ENCODE measurements at regions not wholly inside any gene's neighbourhood (a gene's known extent, or its start where the extent isn't known, plus 50 kb on each side); places are given as distances from the start of the nearest gene placed in this dataset.
"Not testable (repeated sequence)": the region's sequence is repeated elsewhere in the genome, so short reads cannot be mapped to it uniquely, and the experiment has no call there.

DNA sequence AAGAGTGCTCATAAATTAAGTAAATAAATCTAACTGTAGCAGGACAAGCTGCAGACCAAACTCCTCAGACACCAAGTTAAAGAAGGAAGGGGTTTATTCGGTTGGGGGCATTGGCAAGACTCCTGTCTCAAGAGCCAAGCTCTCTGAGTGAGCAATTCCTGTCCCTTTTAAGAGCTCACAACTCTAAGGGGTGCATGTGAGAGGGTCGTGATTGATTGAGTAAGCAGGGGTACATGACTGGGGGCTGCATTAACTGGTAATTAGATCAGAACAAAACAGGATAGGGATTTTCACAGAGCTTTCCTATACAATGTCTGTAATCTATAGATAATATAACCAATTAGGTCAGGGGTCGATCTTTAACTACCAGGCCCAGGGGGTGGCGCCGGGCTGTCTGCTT lies 318.1 kb upstream of the TECRL start:
- DNase-seq (ENCODE audit: low spot score) = not testable (repeated sequence)

DNA sequence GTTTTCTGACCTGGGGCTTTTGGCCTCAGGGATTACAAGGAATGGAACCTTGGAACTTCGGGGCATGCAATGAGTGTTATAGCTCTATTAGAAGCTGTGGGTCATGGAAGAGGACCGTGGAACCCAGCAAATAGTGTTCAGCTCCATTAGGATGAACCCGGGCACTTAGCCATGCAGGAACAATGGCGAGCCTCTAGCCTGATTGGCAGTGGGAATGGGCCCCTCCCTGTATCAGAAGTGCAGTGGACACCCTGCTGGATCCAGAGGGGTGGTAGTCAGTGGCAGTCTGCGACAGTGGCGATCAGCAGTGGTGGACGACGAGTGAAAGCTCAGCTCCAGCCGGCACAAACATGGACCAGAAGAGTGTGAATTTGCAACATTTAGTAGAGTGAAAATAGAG lies 315.4 kb upstream of the TECRL start:
- DNase-seq (ENCODE audit: low spot score) = no peak

DNA sequence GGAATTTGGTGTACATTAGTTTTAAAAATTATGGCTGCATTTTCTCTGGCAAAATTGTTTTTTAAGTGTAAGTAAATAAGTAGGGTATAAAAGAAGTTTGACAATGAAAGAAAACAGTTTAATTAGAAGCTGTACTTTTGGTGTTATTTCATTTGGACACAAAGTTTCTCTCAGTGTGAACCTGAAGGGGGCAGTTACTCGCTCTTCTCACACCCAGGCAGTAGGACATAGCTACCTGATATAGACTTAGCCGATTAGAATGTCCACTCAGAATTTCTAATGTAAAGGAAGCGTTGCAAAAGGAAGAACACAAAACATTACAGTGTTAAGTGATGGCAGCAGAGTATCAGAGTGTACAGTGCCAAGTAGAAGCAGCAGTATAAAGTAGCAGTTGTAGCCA lies 311.9 kb upstream of the TECRL start:
- no peak for DNase-seq (ENCODE audit: low spot score)

DNA sequence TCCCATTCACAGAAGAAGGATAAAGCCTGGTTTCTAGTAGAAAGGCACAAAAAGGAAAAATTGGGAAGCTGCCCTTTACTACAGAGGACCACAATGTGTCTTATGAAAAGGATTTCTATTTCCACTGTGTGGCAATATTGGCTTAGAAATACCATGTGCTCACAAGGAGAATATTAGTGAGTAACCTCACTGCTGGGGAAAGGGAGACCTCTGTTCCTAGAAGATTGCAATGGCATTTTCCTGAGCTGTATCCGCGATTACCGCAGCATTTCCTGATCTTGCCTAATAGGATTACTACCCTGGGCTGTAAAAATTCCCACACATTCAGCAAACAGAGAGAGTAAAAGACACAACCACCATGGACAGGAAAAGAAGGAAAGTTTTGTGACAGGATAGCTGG lies 308.8 kb upstream of the TECRL start:
- DNase-seq (ENCODE audit: low spot score) = no peak

DNA sequence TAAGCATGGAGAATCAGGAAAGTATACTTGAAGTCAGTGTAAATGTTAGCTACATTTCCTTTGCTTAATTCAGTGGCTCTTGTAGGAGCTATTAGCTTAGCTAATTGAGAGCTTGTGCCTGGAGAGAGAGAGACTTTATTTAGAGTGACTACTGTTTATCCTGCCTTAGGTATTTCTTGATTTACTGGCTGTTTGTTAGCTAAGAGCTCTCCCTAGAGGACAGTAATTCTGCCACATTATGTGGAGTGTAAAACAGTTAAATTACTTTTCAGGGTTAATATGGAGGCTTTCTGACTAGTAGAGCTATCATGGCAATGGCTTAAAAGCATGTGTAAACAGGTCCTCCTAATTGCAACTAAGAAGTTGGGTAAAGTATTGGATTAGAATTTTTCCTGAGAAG lies 306.5 kb upstream of the TECRL start:
- no peak for DNase-seq (ENCODE audit: low spot score)

DNA sequence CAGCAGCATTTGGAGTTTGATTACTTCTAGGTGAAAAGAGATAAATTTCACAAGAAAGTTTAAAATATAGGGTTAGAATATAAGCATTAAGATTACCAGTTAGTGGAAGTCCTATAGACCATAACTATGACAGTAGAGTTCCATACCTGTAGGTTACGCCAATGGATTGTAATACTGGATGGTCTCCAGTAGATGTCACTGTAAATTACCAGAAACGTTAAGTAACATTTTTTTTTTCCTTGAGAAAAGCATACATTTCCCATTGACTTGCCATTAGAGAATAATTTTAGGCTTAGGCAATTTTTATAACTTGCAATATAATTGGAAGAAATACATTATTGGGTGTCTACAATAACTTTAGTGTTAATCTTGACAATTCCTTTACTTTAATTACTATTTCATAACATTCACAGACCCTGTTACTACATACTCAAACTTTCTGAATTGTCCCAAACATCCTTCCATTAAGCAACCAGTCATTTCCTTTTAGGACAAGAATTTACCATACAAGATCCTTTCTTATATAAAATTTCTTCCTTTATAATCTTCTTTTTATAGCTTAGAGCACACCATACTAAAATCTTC lies 304.1 kb upstream of the TECRL start:
- no peak for DNase-seq (ENCODE audit: low spot score)

DNA sequence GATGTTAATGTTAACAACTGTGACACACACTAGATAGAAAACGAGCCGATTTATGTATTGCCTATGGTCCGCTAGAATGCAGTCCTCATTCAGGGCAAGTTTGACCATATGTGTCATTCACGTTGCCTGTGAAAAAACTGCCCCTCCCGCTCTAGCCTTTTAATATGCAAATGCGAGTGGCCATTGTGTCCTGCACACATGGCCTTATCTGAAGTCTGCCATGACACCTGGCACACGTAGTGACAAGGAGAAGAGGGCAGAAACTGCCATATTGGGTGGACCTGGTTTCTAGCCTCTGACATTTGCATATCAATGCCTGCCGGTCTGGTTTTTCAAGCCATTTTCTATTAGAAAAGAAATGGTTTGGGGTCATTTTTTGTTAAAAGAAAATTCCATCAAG lies 303.3 kb upstream of the TECRL start:
- no peak for DNase-seq (ENCODE audit: low spot score)

DNA sequence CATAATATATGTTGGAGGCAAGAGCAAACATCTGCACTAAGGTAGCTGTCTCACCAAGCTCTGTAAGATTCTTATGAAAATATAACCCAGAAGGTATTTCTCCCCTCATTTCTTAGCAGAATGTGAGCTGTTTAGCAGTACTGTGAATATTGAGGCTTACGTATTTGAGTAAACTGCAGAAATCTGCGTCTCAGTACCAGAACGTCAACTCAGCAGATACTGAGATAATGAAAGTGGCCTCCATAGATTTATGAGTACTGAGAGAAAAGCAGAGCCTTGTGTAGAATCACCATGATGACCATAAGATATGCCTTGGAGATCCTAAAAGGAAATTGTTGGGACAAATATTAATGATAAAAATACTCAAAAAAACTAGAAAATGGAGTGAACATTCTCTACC lies 296.7 kb upstream of the TECRL start:
- no peak for DNase-seq (ENCODE audit: low spot score)

DNA sequence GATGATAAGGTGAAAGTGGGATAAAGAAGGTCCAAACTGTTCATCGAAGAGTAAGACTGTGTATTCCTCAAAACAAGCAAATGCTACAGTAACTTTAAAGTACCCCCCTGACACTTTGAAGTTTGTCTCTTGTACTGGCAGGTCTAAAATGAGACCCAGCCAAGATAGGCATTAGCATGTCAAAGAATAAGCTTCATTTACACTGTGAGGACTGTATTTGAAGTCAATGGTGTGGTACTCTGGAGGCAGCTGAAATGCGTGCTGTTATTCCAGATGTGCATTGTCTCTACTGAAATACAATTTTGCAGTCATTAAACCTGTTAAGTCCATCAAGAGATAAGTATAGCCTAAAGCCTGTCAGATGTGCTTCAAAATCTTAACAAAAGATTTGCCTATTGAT lies 288.9 kb upstream of the TECRL start:
- no peak for DNase-seq (ENCODE audit: low spot score)

DNA sequence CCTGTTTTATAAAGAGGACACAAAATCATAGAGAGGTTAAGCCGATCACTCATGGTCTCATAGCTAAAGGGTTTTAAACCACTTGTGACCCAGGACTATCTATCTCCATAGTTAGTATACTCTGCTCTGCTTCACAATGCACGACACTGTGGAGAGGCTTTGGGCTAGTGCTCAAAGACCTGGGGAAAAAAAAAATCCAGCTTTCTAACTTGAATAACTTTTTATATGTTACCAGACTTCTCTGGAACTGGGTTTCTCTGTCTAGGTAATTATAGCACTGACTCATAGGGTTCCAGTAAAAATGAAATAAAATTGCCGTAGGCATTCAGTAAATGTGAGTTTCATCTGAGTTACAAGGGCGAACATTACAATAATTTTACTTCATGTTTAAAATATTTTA lies 273.7 kb upstream of the TECRL start:
- no peak for DNase-seq (ENCODE audit: low spot score)

DNA sequence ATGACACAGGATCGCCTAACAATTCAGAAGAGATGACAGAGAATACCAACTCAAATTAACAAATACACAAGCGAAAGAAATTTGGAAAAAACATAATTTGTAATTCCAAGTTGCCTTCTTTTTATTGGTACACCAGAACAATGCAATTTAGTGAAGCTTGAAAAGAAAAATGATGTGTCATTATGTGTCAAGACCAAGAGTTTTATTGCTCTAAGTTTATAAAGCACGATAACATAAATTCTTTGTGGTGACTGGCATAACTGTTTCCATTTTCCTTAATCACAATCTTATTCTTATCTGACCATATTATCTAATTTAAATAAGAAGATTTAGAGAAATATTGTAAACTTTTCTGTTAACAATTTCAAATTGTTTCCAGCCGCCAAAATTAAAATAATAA lies 273.2 kb upstream of the TECRL start:
- no peak for DNase-seq (ENCODE audit: low spot score)

DNA sequence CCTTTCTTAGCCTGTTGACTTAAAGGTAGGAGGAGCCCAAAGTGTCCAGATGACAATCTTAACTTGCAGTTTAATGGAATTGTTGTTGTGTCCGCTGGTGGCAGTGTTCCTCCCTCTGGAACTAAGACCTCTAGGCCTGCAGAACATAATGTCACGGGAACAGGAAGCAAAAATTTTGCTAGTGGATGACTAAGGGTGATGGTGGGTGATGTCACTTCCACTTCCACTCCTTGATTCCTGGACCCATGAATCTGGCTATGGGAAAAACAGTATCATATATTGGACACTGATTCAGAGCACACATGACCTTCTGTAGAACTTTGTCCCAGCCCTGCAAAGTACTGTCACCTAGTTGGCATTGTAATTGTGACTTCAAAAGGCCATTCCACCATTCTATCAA lies 263.9 kb upstream of the TECRL start:
- DNase-seq (ENCODE audit: low spot score) = not testable (repeated sequence)

DNA sequence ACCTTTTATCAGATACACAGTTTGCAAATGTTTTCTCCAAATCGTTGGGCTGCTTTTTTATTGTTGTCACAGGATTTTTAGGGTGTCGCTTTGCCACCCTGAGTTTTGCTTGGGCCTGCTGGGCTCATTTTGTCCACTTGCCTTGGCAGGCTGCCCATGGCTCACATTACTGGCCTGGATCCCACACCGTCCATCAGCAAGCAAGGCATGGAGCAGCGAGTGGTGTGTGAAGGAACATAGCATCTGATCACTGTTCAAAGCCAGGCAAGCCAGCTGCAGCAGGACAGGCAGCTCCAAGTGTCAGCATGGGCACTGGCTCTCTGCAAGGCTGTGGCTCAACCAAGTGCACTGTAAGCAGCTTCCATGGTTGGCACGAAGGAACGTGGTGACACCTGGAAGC lies 261.4 kb upstream of the TECRL start:
- no peak for DNase-seq (ENCODE audit: low spot score)

DNA sequence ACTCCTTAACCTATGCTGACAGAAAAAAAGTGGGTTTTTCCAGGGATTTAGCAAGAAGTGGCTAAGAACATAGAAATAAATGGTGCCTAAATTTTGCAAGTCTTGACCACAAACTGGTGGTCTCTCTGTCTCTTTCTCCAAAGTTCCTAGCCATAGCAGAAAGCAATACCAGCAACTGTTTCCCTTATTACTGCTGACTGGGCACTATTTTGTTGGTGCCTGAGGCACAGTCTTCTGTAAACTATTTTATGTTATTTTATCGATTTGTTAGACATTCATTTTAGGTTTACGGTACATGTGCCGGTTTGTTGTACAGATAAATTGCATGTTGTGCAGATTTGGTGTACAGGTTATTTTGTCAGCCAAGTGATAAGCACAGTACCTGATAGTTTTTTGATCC lies 234.6 kb upstream of the TECRL start:
- DNase-seq (ENCODE audit: low spot score) = no peak

DNA sequence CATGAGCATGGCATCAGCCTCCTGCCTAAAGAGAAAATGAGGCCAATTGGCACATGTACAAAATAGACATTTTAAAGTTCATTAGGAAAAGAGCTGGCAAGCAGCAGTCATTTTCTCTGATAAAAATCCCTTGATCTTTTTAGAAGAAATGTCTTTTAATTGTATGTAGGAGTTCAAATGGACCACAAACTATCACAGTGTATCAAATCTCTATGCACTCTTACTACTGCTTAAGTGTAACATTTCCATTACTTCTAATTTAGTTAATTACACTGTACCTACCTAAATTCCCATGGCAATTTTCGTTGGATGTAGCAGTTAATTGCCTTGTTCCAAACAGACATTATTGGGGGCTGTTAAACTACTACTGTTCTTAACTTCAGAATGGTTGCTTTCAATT lies 233.7 kb upstream of the TECRL start:
- DNase-seq (ENCODE audit: low spot score) = no peak

DNA sequence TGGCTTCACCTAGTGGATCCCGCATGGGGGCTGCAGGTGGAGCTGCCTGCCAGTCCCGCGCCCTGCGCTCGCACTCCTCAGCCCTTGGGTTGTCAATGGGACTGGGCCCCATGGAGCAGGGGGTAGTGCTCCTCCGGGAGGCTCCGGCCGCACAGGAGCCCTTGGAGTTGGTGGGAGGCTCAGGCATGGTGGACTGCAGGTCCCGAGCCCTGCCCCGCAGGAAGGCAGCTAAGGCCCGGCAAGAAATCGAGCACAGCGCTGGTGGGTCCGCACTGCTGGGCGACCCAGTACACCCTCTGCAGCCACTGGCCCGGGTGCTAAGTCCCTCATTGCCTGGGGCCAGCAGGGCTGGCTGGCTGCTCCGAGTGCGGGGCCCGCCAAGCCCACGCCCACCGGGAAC lies 231.2 kb upstream of the TECRL start:
- not testable (repeated sequence) for DNase-seq (ENCODE audit: low spot score)

DNA sequence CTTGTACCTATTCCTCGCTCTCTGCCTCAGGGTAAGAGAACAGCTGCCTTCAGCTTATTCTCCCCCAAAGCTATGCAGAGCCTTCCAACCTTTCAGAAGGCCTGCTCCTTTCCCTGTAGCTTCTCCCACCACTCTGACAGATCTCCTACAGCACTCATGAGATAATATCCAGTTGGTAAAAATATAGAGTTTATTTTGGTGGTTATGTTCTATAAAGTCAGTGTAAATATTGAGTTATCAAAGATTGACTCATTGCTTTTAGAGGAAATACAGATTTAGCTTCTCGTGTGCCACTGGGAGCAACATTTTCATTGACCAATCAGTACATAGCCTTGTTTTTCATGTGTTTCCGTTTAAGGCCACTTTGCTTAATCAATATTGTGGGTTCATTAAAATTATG lies 216.2 kb upstream of the TECRL start:
- no peak for DNase-seq (ENCODE audit: low spot score)

DNA sequence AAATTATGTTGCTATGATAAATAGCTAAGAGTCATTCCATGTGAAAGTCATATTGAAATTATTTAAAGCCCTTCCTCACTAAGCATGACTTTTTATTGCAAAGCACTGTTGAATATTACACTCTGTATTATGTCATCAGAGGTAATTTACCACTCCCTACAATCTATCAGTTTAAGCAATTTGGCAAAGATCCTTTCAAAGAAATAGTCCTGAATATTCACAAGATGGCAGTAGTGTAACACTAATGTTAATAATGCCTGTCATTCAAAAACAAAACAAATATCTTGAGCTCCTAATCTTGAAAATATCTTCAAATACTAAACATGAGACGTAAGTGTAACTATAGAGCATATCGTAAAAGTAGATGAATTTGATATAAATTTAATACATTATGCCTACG lies 208.6 kb upstream of the TECRL start:
- DNase-seq (ENCODE audit: low spot score) = peak; percentile 7

DNA sequence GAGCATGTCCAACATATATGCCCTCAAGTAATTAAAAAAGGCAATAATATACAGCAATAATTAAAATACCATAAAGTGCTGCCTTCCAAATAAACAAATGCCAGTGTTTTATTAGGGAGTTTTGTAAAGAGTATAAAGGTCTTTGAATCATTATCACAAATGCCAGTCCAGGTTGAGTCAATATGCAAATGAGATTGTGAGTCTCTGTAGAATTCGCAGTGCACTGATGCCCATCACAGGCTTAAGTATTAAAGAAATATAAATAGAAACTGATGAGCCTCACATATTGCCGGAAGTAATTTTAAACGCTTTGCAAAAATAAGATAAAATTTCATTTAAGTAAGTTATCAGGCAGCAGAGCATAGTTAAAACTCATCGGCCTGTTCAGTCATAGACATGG lies 205.0 kb upstream of the TECRL start:
- no peak for DNase-seq (ENCODE audit: low spot score)

DNA sequence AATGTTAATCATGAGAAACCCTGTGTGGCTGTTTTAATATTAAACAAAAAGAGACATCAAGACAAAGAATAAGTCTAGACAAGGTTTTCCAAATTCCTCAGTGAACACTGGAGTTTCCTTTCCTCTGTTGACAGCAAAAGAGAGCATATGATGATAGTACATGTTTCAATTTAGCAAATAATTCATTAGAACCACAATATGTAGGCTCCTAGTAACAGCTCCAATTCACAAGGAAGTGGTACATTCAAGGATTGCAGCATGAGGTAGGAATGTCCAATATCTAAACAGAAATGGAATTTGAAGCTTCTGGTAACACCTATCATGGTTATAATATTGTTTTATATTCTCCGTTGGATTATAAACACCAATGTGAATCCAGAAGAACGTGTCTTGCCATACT lies 203.8 kb upstream of the TECRL start:
- DNase-seq (ENCODE audit: low spot score) = no peak

DNA sequence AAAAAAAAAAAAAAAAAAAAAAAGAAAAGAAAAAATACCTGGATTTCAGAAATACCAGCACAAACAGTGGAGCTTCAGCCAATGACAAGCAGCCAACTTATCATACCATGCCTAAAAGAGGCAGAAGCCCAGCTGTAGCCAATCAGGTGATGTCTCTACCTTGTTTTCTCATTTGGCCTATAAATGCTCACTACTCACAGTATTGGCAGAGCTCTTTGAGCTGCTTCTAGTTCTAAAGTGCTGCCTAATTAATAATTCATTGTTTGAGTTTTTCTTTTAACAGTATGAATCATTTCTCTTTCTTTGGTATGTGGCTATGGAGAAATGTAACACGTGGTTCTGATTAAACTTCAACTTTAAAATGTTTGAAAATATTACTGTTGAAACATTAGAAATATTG lies 188.8 kb upstream of the TECRL start:
- no peak for DNase-seq (ENCODE audit: low spot score)

DNA sequence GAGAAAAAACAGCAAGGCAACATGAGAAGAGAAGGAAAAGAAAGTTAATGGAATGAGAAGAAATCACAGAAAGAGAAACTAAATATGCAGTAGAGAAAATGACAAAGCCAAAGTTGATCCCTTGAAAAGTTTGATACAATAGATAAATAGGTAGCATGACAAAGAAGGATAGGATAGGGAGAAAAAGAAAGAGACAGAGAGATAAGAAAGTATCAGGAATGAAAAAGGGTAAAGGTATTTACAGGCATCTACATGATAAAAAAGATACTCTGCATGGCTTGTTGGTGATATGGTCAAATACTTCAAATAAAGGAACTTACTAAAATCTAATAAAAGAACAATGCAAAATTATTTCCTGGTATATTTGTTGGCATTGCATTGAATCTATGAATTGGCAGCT lies 185.5 kb upstream of the TECRL start:
- no peak for DNase-seq (ENCODE audit: low spot score)

DNA sequence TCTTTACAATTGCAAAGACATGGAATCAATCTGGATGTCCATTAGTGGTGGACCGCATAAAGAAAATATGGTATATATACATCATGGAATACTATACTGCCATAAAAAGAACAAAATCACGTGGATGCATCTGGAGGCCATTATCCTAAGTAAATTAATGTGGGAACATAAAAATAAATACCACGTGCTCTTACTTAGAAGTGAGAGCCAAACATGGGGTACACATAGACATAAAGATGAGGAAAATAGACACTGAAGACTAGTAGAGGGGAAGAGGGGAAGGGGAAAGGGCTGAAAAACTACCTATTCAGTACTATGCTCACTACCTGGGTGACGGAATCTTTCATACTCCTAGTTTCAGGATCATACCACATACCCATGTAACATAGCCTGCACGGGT lies 179.3 kb upstream of the TECRL start:
- no peak for DNase-seq (ENCODE audit: low spot score)

DNA sequence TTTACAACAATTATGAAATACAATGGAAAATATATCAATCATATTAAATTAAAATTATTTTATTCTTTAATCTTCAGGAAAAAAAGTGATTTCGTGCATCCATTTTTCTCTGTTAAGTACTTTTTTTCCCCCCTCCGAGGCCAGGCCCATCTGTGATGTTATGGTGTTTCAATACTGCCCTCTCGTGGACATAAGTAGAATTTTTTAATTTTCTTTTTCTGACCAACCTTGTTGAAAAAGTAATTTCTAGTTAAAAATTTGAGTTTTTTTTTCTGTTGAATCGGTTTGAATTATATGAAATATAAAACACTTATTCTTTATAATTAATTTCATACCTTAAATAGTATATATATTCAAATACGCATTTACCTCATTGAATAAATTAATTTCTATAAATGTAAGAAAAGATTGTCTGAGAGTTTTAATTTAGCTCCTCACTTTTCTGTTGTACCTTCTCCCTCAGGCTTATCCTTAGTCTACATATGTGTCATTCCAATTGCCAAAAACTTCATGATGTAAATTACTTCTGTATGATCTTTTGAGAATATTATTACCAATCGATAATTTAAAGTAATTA lies 175.8 kb upstream of the TECRL start:
- DNase-seq (ENCODE audit: low spot score) = no peak

DNA sequence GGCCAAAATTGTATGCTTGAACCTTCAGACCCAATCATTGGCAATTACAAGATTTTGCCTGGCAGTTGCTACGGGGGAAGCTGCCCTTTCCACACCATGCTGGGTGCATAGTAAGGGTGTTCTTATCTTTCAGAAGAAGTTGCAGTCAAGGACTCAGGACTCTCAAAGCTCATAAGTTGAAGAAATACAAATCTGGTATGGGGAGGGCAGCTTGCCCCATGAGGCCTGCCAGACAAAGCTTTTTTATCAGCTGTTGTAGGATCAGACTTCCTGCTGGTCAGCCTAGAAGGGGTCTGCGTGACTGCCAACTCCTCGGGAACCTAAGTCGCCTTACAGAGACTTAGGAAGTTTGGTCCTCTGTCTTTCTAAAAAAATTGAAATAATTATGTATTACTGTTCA lies 174.9 kb upstream of the TECRL start:
- no peak for DNase-seq (ENCODE audit: low spot score)
